Prostate gland (tissue), 2 donors: ENCODE measurements at regions not wholly inside any gene's neighbourhood (a gene's known extent, or its start where the extent isn't known, plus 50 kb on each side); places are given as distances from the start of the nearest gene placed in this dataset.

ENCODE experiments used
- DNase-seq: peaks from one replicate; pipeline ENCODE4 v3.0.0-alpha.2; 2019; ENCODE audit warnings: low spot score
- H3K27ac ChIP-seq, 2 donors: fragments of 200-600 bp; sonication (generic); 2 replicates each; pipeline ENCODE4 v1.5.1; 2017 to 2019
- H3K27me3 ChIP-seq: fragments of 200-600 bp; sonication (generic); replicated peaks from 2 replicates; pipeline ENCODE4 v1.5.1; 2019; ENCODE audit not compliant: insufficient read depth
- H3K36me3 ChIP-seq, 2 donors: fragments of 200-600 bp; sonication (generic); 1 replicate in 1 of 2; 2 replicates in 1 of 2; pipeline versions ENCODE4 v1.5.1 to v1.8.1; 2017 to 2019
- H3K4me1 ChIP-seq: fragments of 200-600 bp; sonication (generic); replicated peaks from 2 replicates; pipeline ENCODE4 v1.5.1; 2019
- H3K4me3 ChIP-seq, 2 donors: fragments of 200-600 bp; sonication (generic); 2 replicates each; pipeline ENCODE4 v1.5.1; 2017 to 2019
- H3K9me3 ChIP-seq: fragments of 200-600 bp; sonication (generic); 2 replicates; pipeline ENCODE4 v1.5.1; 2017
- CTCF ChIP-seq, 4 experiments: fragments of 200-600 bp in 2 of 4; fragments of 450-650 bp in 2 of 4; sonication (generic) in 2 of 4; IDR thresholded peaks; 1 replicate in 3 of 4; 2 replicates in 1 of 4; pipeline ENCODE4 v1.5.1; 2016 to 2019; ENCODE audit warnings: antibody characterized with exemption in 4 of 4, mild to moderate bottlenecking in 2 of 4, moderate library complexity in 2 of 4
- POLR2A ChIP-seq: fragments of 450-650 bp; IDR thresholded peaks from one replicate; pipeline ENCODE4 v1.6.1; 2016; ENCODE audit warnings: antibody characterized with exemption, mild to moderate bottlenecking
- POLR2AphosphoS5 ChIP-seq: sonication (generic); formaldehyde crosslinking; IDR thresholded peaks from one replicate; pipeline ENCODE4 v1.6.1; 2017; ENCODE audit warnings: antibody characterized with exemption
- WGBS: methylation state at CpG from one replicate; pipeline ENCODE4 v1.1.5; 2018; 5-methylcytosine and 5-hydroxymethylcytosine counted together
- intact Hi-C: fragments of 100-400 bp; cut with DNase I; formaldehyde crosslinking; loops from one replicate; pipeline ENCODE4 v1.14.2; 2022

- Histone ChIP-seq H3K4me1 (no peaks in the 10 kb centered on the region), H3K36me3 (no peaks in the 10 kb centered on the region), H3K27ac (no peak overlapping the region), H3K4me3 (no peak overlapping the region), H3K9me3 (no peaks in the 10 kb centered on the region), H3K27me3 (no peaks in the 10 kb centered on the region)
- WGBS: 84% methylated on average over 2 of the region's 2 CpGs
- TF ChIP-seq CTCF (IDR thresholded peaks at IDR 0.05) (no peak), POLR2A (no peak), POLR2AphosphoS5 (no peak)
- DNase-seq: no peak
- intact Hi-C loops: no loop called here
Measured at GRCh38 chr4:154959756-154960155, 178.7 kb downstream of the RBM46 start.

GRCh38 chr4:154960476-154960875, 179.4 kb downstream of the RBM46 start:
- Histone ChIP-seq H3K4me3 (no peak overlapping the region), H3K27me3 (no peaks in the 10 kb centered on the region), H3K36me3 (no peaks in the 10 kb centered on the region), H3K9me3 (no peaks in the 10 kb centered on the region), H3K27ac (no peak overlapping the region), H3K4me1 (no peaks in the 10 kb centered on the region)
- DNase-seq: no peak
- TF ChIP-seq CTCF (IDR thresholded peaks at IDR 0.05): no peak
- TF ChIP-seq POLR2AphosphoS5: no peak
- TF ChIP-seq POLR2A: no peak
- intact Hi-C loops: no loop called here
- WGBS: 91% methylated on average over 4 of the region's 4 CpGs

- Histone ChIP-seq H3K4me1 (no peaks in the 10 kb centered on the region), H3K4me3 (no peak overlapping the region), H3K27ac (no peak overlapping the region), H3K27me3 (no peaks in the 10 kb centered on the region), H3K36me3 (no peaks in the 10 kb centered on the region), H3K9me3 (no peaks in the 10 kb centered on the region)
- TF ChIP-seq CTCF (IDR thresholded peaks at IDR 0.05) (no peak), POLR2AphosphoS5 (no peak), POLR2A (no peak)
- WGBS: 58% methylated on average over 1 of the region's 1 CpG
- DNase-seq: no peak
- intact Hi-C loops: no loop called here
Measured at GRCh38 chr4:154961263-154961662, 180.2 kb downstream of the RBM46 start.

- DNase-seq: no peak
- 63% methylated on average over 6 of the region's 6 CpGs for WGBS
Measured at GRCh38 chr4:154973244-154974035, 192.4 kb downstream of the RBM46 start.

More at GRCh38 chr4:154973244-154974035, 192.4 kb downstream of the RBM46 start:
- TF ChIP-seq CTCF (IDR thresholded peaks at IDR 0.05) (no peak), POLR2AphosphoS5 (no peak), POLR2A (no peak)
- Histone ChIP-seq H3K4me1 (no peaks in the 10 kb centered on the region), H3K9me3 (no peaks in the 10 kb centered on the region), H3K27me3 (no peaks in the 10 kb centered on the region), H3K4me3 (no peak overlapping the region), H3K27ac (no peak overlapping the region), H3K36me3 (no peaks in the 10 kb centered on the region)
- intact Hi-C loops: no loop called here
